ENCODE measurements at regions not wholly inside any gene's neighbourhood (a gene's known extent, or its start where the extent isn't known, plus 50 kb on each side); places are given as distances from the start of the nearest gene placed in this dataset.

DNA sequence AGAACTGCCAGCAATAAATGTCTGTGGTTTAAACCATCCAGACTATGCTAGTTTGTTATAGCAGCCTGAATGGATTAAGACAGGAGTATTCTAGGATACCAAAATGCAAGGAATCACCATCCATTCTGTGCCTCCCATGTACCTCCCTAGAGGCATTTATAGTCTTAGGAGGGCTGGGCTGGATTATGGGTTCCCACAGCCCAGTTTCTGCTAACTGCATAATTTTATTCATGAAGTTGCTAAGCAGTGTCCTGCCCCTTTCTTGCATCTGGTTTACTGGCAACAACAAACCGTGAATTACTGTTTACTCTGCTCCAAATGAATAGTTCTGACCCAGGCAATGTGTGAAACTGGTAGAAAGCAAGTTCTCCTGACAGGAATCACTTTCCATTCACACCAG, 67.1 kb upstream of the PRKX start:
- TF ChIP-seq, protein P1, sequence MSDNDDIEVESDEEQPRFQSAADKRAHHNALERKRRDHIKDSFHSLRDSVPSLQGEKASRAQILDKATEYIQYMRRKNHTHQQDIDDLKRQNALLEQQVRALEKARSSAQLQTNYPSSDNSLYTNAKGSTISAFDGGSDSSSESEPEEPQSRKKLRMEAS (IDR thresholded peaks at IDR 0.05; ENCODE audit: low read depth, low read length) = no peak
- TF ChIP-seq, protein P2, sequence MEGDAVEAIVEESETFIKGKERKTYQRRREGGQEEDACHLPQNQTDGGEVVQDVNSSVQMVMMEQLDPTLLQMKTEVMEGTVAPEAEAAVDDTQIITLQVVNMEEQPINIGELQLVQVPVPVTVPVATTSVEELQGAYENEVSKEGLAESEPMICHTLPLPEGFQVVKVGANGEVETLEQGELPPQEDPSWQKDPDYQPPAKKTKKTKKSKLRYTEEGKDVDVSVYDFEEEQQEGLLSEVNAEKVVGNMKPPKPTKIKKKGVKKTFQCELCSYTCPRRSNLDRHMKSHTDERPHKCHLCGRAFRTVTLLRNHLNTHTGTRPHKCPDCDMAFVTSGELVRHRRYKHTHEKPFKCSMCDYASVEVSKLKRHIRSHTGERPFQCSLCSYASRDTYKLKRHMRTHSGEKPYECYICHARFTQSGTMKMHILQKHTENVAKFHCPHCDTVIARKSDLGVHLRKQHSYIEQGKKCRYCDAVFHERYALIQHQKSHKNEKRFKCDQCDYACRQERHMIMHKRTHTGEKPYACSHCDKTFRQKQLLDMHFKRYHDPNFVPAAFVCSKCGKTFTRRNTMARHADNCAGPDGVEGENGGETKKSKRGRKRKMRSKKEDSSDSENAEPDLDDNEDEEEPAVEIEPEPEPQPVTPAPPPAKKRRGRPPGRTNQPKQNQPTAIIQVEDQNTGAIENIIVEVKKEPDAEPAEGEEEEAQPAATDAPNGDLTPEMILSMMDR (IDR thresholded peaks at IDR 0.05; ENCODE audit: low read depth, low read length) = no peak
- no peak for TF ChIP-seq MYC (IDR thresholded peaks at IDR 0.05; ENCODE audit: low read depth, low read length)
- no peak for TF ChIP-seq POLR2A (IDR thresholded peaks at IDR 0.05; ENCODE audit: extremely low read depth, insufficient read length)
